HCT116 (cell line): ENCODE measurements at regions not wholly inside any gene's neighbourhood (a gene's known extent, or its start where the extent isn't known, plus 50 kb on each side); places are given as distances from the start of the nearest gene placed in this dataset.

ENCODE experiments used
- ATAC-seq: fragments of 200-7000 bp; cut with Tn5 transposase; 2 replicates; pipeline ENCODE4 v1.9.1; 2020; ENCODE audit warnings: mild to moderate bottlenecking, moderate library complexity
- BruUV-seq: library from RNA; stranded (reverse); fragments of 400-500 nt; replicated peaks from 2 replicates; lab custom pipeline; 2021; lab: Mats Ljungman, UMichigan
- CTCF ChIA-PET: fragments of 300-600 bp; sonication (Branson Sonifier 250); formaldehyde crosslinking; loops from one replicate; lab custom pipeline; 2021; ENCODE audit warnings: antibody characterized with exemption; lab: Charles Lee
- POLR2A ChIA-PET: fragments of 300-600, 350-600 bp; sonication (Branson Sonifier 250); formaldehyde crosslinking; loops from one replicate; lab custom pipeline; 2021; ENCODE audit warnings: antibody characterized with exemption; lab: Charles Lee
- RAD21 ChIA-PET, 2 experiments: fragments of 300-600 bp; sonication (Branson Sonifier 250); formaldehyde crosslinking; loops; one replicate each; lab custom pipeline; 2023; ENCODE audit warnings: low total read pairs in 2 of 2; ENCODE audit not compliant: uncharacterized antibody in 2 of 2, unreplicated experiment in 2 of 2, low non-redundant PET in 1 of 2; lab: Charles Lee
- DNase-seq: peaks from one replicate; pipeline ENCODE4 v3.0.0-alpha.2; 2010; ENCODE audit warnings: low read depth, low spot score
- H2AFZ ChIP-seq: fragments of 200-600 bp; shearing (Covaris generic), sonication (generic); 2 replicates; pipeline ENCODE4 v1.6.1; 2017; ENCODE audit warnings: low read depth, mixed run types, mixed read lengths, antibody characterized with exemption, low read length; ENCODE audit not compliant: poor library complexity, severe bottlenecking
- H3K27ac ChIP-seq: 2 replicates; pipeline ENCODE4 v1.5.1; 2012; ENCODE audit warnings: low read depth, low read length
- H3K27me3 ChIP-seq: fragments of 200-600 bp; sonication (generic); 2 replicates; pipeline ENCODE4 v1.6.1; 2016; ENCODE audit warnings: mixed run types, low read length, mixed read lengths; ENCODE audit not compliant: insufficient read depth
- H3K36me3 ChIP-seq, 2 experiments: fragments of 200-500 bp in 1 of 2; fragments of 200-600 bp in 1 of 2; sonication (Bioruptor generic) in 1 of 2; sonication (generic) in 1 of 2; 2 replicates each; pipeline versions ENCODE4 v1.5.1 to v1.6.1; 2014 to 2016; ENCODE audit warnings: low read length in 2 of 2, inconsistent platforms in 1 of 2, mixed read lengths in 1 of 2, mixed run types in 1 of 2; ENCODE audit not compliant: insufficient read depth in 2 of 2, control insufficient read depth in 1 of 2
- H3K4me1 ChIP-seq, 2 experiments: fragments of 200-600 bp in 1 of 2; sonication (generic) in 1 of 2; 2 replicates each; pipeline versions ENCODE4 v1.5.1 to v1.6.1; 2012 to 2017; ENCODE audit warnings: low read length in 2 of 2, inconsistent platforms in 1 of 2, mild to moderate bottlenecking in 1 of 2, mixed read lengths in 1 of 2, mixed run types in 1 of 2, moderate library complexity in 1 of 2; ENCODE audit not compliant: insufficient read depth in 2 of 2, control insufficient read depth in 1 of 2
- H3K4me2 ChIP-seq: fragments of 200-600 bp; sonication (generic); 2 replicates; pipeline ENCODE4 v1.6.1; 2017; ENCODE audit warnings: mixed run types, low read length, mixed read lengths
- H3K4me3 ChIP-seq, 2 experiments: fragments of 200-600 bp in 1 of 2; sonication (generic) in 1 of 2; replicated peaks in 1 of 2; 2 replicates each; pipeline ENCODE4 v1.5.1; 2011 to 2016; ENCODE audit warnings: low read length in 2 of 2, control low read depth in 1 of 2, low read depth in 1 of 2, mild to moderate bottlenecking in 1 of 2, mixed read lengths in 1 of 2, mixed run types in 1 of 2
- H3K79me2 ChIP-seq: fragments of 200-600 bp; sonication (generic); 2 replicates; pipeline ENCODE4 v1.6.1; 2017; ENCODE audit warnings: mild to moderate bottlenecking, mixed run types, low read length, moderate library complexity, mixed read lengths; ENCODE audit not compliant: insufficient read depth
- H3K9ac ChIP-seq: fragments of 200-600 bp; sonication (generic); 2 replicates; pipeline ENCODE4 v1.6.1; 2016; ENCODE audit warnings: low read length, mixed read lengths
- H3K9me2 ChIP-seq: fragments of 200-600 bp; sonication (generic), shearing (Covaris generic); 2 replicates; pipeline ENCODE4 v1.6.1; 2017; ENCODE audit warnings: mixed run types, mild to moderate bottlenecking, moderate library complexity; ENCODE audit not compliant: insufficient read depth
- H3K9me3 ChIP-seq, 2 experiments: fragments of 200-500 bp in 1 of 2; fragments of 200-600 bp in 1 of 2; sonication (Bioruptor generic) in 1 of 2; sonication (generic) in 1 of 2; 2 replicates each; pipeline ENCODE4 v1.6.1; 2014 to 2017; ENCODE audit warnings: low read length in 2 of 2, mixed read lengths in 2 of 2, inconsistent platforms in 1 of 2, low read depth in 1 of 2, mild to moderate bottlenecking in 1 of 2, mixed run types in 1 of 2, moderate library complexity in 1 of 2; ENCODE audit not compliant: control insufficient read depth in 1 of 2, insufficient read depth in 1 of 2
- H4K20me1 ChIP-seq: fragments of 200-600 bp; sonication (generic), shearing (Covaris generic); 2 replicates; pipeline ENCODE4 v1.6.1; 2017; ENCODE audit warnings: mixed run types, mild to moderate bottlenecking, moderate library complexity; ENCODE audit not compliant: insufficient read depth
- ATF3 ChIP-seq: IDR thresholded peaks from 2 replicates; pipeline ENCODE4 v1.6.1; 2012
- CBX3 ChIP-seq: IDR thresholded peaks from 2 replicates; pipeline ENCODE4 v1.6.1; 2012; ENCODE audit warnings: low read depth
- CEBPB ChIP-seq: IDR thresholded peaks from 2 replicates; pipeline ENCODE4 v1.6.1; 2012; ENCODE audit warnings: low read depth
- EGR1 ChIP-seq: IDR thresholded peaks from 2 replicates; pipeline ENCODE4 v1.6.1; 2012; ENCODE audit warnings: low read depth
- ELF1 ChIP-seq: IDR thresholded peaks from 2 replicates; pipeline ENCODE4 v1.6.1; 2012; ENCODE audit warnings: low read depth, borderline replicate concordance
- EZH2 ChIP-seq: fragments of 200-600 bp; sonication (generic); IDR thresholded peaks from 2 replicates; pipeline ENCODE4 v1.6.1; 2017; ENCODE audit warnings: antibody characterized with exemption, mixed run types
- EZH2phosphoT487 ChIP-seq: fragments of 200-600 bp; IDR thresholded peaks from 2 replicates; pipeline ENCODE4 v1.6.1; 2018; ENCODE audit warnings: antibody characterized with exemption, borderline replicate concordance
- FOSL1 ChIP-seq: IDR thresholded peaks from 2 replicates; pipeline ENCODE4 v1.6.1; 2012; ENCODE audit warnings: low read depth
- JUND ChIP-seq: IDR thresholded peaks from 2 replicates; pipeline ENCODE4 v1.6.1; 2012
- MAX ChIP-seq: IDR thresholded peaks from 2 replicates; pipeline ENCODE4 v1.6.1; 2012
- POLR2AphosphoS5 ChIP-seq: IDR thresholded peaks from 2 replicates; pipeline ENCODE4 v1.6.1; 2011; ENCODE audit warnings: mild to moderate bottlenecking, low read depth, low read length, moderate library complexity
- RAD21 ChIP-seq: IDR thresholded peaks from 2 replicates; pipeline ENCODE4 v1.6.1; 2012; ENCODE audit warnings: low read depth, mild to moderate bottlenecking
- REST ChIP-seq: IDR thresholded peaks from 2 replicates; pipeline ENCODE4 v1.6.1; 2012; ENCODE audit warnings: low read depth
- SIN3A ChIP-seq: IDR thresholded peaks from 2 replicates; pipeline ENCODE4 v1.6.1; 2012; ENCODE audit warnings: low read depth
- YY1 ChIP-seq: IDR thresholded peaks from 2 replicates; pipeline ENCODE4 v1.6.1; 2011; ENCODE audit warnings: low read length, low read depth, moderate library complexity, mild to moderate bottlenecking; ENCODE audit not compliant: insufficient replicate concordance; ENCODE audit errors: extremely low read depth
- ZNF274 ChIP-seq: fragments of 200-500 bp; sonication (Bioruptor generic); IDR thresholded peaks from 2 replicates; pipeline ENCODE4 v1.6.1; 2014; ENCODE audit warnings: mild to moderate bottlenecking, low read depth, low read length, inconsistent platforms
- intact Hi-C: fragments of 100-400 bp; cut with micrococcal nuclease; formaldehyde crosslinking; loops from 2 replicates; pipeline ENCODE4 v1.10.0; 2022

GRCh38 chr4:187020676-187021075, 297.0 kb upstream of the FAT1 start:
- H2AFZ ChIP-seq = no peak overlapping the region
- no peaks in the 10 kb centered on the region for H3K9me2 ChIP-seq
- H3K36me3 ChIP-seq = no peaks in the 10 kb centered on the region
- RAD21 ChIA-PET = no interaction called here
- H3K9me3 ChIP-seq = no peaks in the 10 kb centered on the region
- ATAC-seq = no peak
- H3K79me2 ChIP-seq = no peaks in the 10 kb centered on the region
- no peak for DNase-seq
- H3K4me1 ChIP-seq = peaks cover 0 to 4% of the 10 kb centered on the region in 2 experiments; a peak in 1 of 4 replicates
- no peak overlapping the region for H3K9ac ChIP-seq
- BruUV-seq = no TSS peak
- no peaks in the 10 kb centered on the region for H4K20me1 ChIP-seq
- no peaks in the 10 kb centered on the region for H3K27me3 ChIP-seq
- H3K27ac ChIP-seq = no peak overlapping the region
- no peak overlapping the region for H3K4me2 ChIP-seq
- no peak for TF ChIP-seq EZH2phosphoT487
- no peak for TF ChIP-seq EGR1
- TF ChIP-seq ATF3 = no peak
- TF ChIP-seq CEBPB = no peak
- no peak for TF ChIP-seq POLR2AphosphoS5
- no peak for TF ChIP-seq CBX3
- no peak for TF ChIP-seq SIN3A
- TF ChIP-seq EZH2 = no peak
- TF ChIP-seq, all 23 proteins: peak for 0
- no peak overlapping the region for H3K4me3 ChIP-seq
- intact Hi-C loops = no loop called here
- POLR2A ChIA-PET = no interaction called here
- CTCF ChIA-PET = no interaction called here

DNA sequence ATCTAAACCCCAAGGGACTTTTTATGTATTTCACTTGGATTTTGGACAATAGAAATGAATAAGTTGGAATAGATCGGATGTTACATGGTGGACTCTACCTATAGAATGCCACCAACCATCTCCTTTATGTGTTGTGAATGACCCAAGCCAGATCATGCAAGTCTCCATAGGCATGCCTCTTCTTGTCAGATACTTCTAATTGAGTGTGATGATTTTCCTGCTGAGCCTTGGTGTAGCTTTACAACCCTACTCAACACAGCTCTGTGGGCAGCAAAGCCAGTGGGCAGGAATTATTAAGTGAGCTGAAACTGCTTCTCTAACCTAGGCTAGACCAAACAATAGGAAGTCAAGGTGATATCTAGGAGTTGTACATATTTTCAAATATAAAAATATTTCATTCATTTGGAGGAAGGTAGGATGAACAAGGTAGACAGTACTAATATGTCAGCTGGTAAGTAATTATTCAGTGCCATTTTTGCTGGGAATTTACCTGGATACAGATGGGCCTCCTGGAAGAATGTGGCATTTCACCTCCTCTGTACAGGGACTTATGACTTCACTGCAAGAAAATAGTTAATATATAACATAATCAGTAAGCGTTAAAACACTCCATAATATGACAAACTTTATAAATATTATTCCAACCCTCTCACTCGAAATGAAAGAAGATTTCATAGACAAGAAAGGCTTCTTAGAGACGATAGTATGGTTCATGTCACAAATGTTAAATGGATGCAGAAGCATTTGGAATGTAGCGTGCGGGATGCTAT, 298.0 kb upstream of the FAT1 start:
- no peaks in the 10 kb centered on the region for H3K36me3 ChIP-seq
- H3K27me3 ChIP-seq = no peaks in the 10 kb centered on the region
- peaks cover 0 to 4% of the 10 kb centered on the region in 2 experiments; a peak in 1 of 4 replicates for H3K4me1 ChIP-seq
- no peak overlapping the region for H3K27ac ChIP-seq
- DNase-seq = no peak
- ChIA-PET POLR2A (no interaction called here), CTCF (no interaction called here), RAD21 (no interaction called here)
- no peak overlapping the region for H3K4me2 ChIP-seq
- no peak overlapping the region for H2AFZ ChIP-seq
- no peak for ATAC-seq
- no peaks in the 10 kb centered on the region for H3K79me2 ChIP-seq
- no TSS peak for BruUV-seq
- H3K9me2 ChIP-seq = no peaks in the 10 kb centered on the region
- no peaks in the 10 kb centered on the region for H4K20me1 ChIP-seq
- intact Hi-C loops = no loop called here
- H3K4me3 ChIP-seq = no peak overlapping the region
- H3K9ac ChIP-seq = no peak overlapping the region
- 0 out of 4 replicates have a peak, but pooled peaks cover 0 to 6% of the 10 kb centered on the region in 2 experiments for H3K9me3 ChIP-seq
- TF ChIP-seq ZNF274 = no peak
- TF ChIP-seq YY1 = no peak
- no peak for TF ChIP-seq SIN3A
- no peak for TF ChIP-seq RAD21
- TF ChIP-seq CBX3 = no peak
- no peak for TF ChIP-seq FOSL1
- TF ChIP-seq EZH2phosphoT487 = no peak
- TF ChIP-seq REST = no peak
- no peak for TF ChIP-seq ELF1
- no peak for TF ChIP-seq JUND
- TF ChIP-seq MAX = no peak
- no peak for TF ChIP-seq POLR2AphosphoS5
